HG03196 (cell line): ENCODE measurements at regions not wholly inside any gene's neighbourhood (a gene's known extent, or its start where the extent isn't known, plus 50 kb on each side); places are given as distances from the start of the nearest gene placed in this dataset.
"Not testable (repeated sequence)": the region's sequence is repeated elsewhere in the genome, so short reads cannot be mapped to it uniquely, and the experiment has no call there.

ENCODE experiments used
- ATAC-seq: cut with Tn5 transposase; IDR thresholded peaks from one replicate; pipeline ENCODE4 v1.9.1; 2021; ENCODE audit not compliant: unreplicated experiment

GRCh38 chr2:193841384-193842150, 1646.8 kb upstream of the TMEFF2 start:
- ATAC-seq: no peak

GRCh38 chr2:193837111-193837738, 1642.5 kb upstream of the TMEFF2 start:
- no peak for ATAC-seq

GRCh38 chr2:193836424-193837006, 1641.8 kb upstream of the TMEFF2 start:
- not testable (repeated sequence) for ATAC-seq

GRCh38 chr2:193833895-193834294, 1639.2 kb upstream of the TMEFF2 start:
- ATAC-seq: not testable (repeated sequence)

GRCh38 chr2:193824474-193824873, 1629.7 kb upstream of the TMEFF2 start:
- no peak for ATAC-seq

GRCh38 chr2:193818801-193819499, 1624.2 kb upstream of the TMEFF2 start:
- no peak for ATAC-seq

GRCh38 chr2:193816008-193816407, 1621.3 kb upstream of the TMEFF2 start:
- ATAC-seq: no peak

GRCh38 chr2:193810533-193810932, 1615.8 kb upstream of the TMEFF2 start:
- ATAC-seq: no peak

GRCh38 chr2:193808877-193809276, 1614.1 kb upstream of the TMEFF2 start:
- no peak for ATAC-seq

GRCh38 chr2:193806088-193806774, 1611.5 kb upstream of the TMEFF2 start:
- no peak for ATAC-seq

- no peak for ATAC-seq
Measured at GRCh38 chr2:193796847-193797246, 1602.1 kb upstream of the TMEFF2 start.

GRCh38 chr2:193793914-193794313, 1599.2 kb upstream of the TMEFF2 start:
- ATAC-seq: no peak

- no peak for ATAC-seq
Measured at GRCh38 chr2:193783681-193784080, 1588.9 kb upstream of the TMEFF2 start.

GRCh38 chr2:193778293-193778692, 1583.6 kb upstream of the TMEFF2 start:
- no peak for ATAC-seq

GRCh38 chr2:193776988-193777387, 1582.3 kb upstream of the TMEFF2 start:
- no peak for ATAC-seq

- ATAC-seq: no peak
Measured at GRCh38 chr2:193774166-193774565, 1579.4 kb upstream of the TMEFF2 start.

GRCh38 chr2:193751299-193751698, 1556.6 kb upstream of the TMEFF2 start:
- ATAC-seq: no peak

GRCh38 chr2:193749485-193749884, 1554.8 kb upstream of the TMEFF2 start:
- ATAC-seq: no peak

- no peak for ATAC-seq
Measured at GRCh38 chr2:193743089-193743488, 1548.4 kb upstream of the TMEFF2 start.

- no peak for ATAC-seq
Measured at GRCh38 chr2:193738892-193739291, 1544.2 kb upstream of the TMEFF2 start.

GRCh38 chr2:193712912-193713311, 1518.2 kb upstream of the TMEFF2 start:
- no peak for ATAC-seq
